DND-41 (cell line): ENCODE measurements at regions not wholly inside any gene's neighbourhood (a gene's known extent, or its start where the extent isn't known, plus 50 kb on each side); places are given as distances from the start of the nearest gene placed in this dataset.

ENCODE experiments used
- CTCF ChIP-seq: IDR thresholded peaks from 2 replicates; pipeline ENCODE4 v1.5.1; 2012; ENCODE audit warnings: borderline replicate concordance, low read length, moderate library complexity, mild to moderate bottlenecking; ENCODE audit not compliant: poor library complexity, severe bottlenecking; ENCODE audit errors: extremely low read depth
- EZH2 ChIP-seq: IDR thresholded peaks from 3 replicates; pipeline ENCODE4 v1.6.1; 2012; ENCODE audit warnings: borderline replicate concordance, low read depth, mild to moderate bottlenecking, moderate library complexity, low read length, inconsistent platforms; ENCODE audit not compliant: severe bottlenecking

DNA sequence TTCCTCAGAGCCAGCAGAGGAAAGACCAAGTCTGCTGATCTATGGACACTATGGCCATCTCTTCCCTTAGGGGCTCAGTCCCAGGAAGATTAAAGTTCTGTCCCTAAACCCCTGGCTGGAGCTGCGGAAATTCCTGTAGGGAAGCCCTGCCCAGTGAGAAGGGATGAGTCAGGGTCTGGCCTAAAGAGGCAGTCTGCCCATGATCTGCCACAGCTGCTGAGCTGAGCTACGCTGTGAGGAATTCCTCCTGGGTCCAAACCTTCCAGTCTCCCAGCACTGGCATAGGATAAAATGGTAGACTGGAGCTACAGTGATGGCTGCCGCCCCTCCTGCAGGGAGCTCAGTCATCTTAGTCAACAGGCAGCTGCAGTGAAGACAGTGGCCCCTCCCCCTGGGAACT lies 213.7 kb downstream of the BRINP2 start:
- no peak for TF ChIP-seq CTCF
- no peak for TF ChIP-seq EZH2
